ENCODE measurements at regions not wholly inside any gene's neighbourhood (a gene's known extent, or its start where the extent isn't known, plus 50 kb on each side); places are given as distances from the start of the nearest gene placed in this dataset.

DNA sequence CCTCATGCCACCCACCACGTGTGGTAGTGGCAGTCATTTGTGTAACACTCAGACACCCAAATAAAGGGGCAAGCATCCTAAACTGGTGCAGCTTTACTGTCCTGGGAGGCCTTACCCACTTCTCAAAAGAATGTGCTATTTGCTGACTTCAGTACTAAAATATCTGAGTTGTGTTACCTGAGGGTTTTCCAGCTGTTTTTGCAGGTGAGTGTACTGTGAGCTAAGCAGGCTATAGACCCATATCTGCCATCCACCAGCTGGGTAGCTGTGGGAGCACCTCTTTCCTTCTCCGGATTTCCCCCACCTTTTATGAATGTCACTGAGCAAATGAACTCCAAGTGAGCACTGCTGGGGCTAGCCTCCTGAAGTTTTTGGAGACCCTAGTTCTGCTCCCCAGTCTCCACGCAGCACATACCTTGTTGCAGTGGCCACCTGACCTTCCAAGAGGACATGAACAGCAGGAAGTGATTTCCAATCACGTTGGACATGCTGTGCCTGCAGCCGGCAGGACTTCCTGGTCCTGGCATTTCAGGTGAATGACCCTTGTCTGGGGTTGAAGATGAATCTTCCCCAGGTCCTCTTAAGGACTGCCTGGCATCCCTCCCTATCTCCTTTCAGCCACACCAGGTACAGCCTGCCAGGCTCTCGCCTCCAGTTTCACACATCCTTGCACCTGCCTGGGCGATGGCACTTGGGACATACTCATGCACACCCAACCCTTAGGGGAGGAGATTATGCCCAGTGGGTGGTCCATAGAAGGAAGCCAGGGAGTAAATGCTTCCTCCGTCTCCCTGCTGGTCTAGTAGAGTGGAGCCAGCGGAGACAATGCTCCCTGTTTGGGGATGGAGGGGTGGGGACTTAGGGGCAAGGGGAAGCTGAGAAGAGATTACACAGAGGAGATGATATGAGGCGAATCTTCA, 109.5 kb upstream of the SPATA13 start:
- no peak for DNase-seq

DNA sequence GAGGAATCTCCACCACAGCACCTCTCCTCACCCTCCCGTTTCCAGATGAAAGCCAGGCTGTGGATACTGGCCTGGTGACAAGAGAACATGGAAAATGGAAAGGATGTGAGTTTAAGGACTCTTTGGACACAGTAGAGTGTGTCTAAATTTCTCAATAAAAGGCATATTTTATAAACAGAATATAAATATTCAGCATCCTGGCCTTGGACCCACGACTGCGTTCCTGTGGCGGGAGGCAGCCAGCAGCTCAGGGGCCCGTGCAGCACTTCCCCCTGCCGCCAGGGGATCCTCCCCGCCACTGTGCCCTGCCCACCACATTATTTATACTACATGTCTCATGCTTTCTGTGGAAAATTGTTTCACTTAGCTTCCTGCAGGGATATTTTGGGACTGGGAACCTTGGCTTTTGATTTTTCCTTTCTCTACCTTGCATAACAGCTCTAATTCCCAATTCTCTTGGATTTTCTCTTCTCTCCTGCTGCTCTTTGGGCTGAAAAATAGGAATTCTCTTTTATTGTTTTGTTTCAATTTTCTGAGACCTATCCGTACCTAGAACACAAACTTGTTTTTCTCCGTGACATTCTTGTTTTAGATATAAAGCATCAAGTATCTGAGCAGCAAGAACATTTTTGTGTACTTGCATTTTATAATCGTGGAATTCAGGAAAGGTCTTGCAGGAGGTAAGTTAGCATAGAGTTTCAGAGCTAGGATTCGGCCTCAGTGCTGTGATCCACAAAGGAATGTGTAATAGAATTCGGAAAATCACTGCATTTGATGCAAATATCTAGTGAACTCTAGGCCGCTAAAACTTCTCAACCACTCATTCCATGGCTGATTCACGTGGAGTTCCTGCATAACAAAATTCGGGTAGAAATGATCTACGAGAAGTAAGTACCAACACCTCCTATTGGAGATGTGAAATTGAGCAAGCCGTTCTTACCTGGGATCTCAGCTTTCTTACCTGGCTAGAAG, 107.7 kb upstream of the SPATA13 start:
- DNase-seq: peak; percentile 25

DNA sequence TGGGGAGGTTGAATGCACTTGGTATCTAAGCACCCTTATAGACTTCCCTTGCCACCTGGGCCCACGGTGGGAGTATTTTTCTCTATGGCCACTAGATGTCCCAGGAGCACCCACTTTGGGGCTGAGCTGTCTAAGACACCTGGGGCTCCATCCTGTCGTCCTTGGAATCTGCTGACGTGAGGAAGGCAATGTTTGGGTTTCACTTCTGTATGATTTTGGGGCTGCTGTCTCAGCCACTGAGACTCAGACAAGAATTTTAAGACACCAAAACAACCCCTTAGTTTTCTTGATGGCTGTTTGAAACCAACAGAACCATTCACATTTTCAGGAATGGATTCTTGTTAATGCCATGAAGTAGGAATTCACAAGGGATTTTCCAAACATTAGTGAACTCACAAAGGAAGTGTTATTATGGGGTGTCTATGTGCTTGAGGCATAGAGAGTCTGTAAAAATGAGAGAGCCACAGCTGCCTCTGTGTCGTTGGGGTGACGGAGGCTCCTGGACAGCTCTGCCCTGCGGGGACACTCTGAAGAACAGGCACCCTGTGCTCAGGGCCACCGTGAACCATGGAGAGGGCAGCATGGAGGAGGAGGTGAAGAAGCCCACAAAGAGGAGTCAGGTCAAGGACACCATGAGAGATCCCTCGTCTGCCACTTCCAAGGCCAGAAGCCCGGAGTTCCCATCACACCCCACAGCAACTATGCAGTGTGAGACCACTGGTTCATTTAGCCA, 106.8 kb upstream of the SPATA13 start:
- DNase-seq: peak; percentile 44

DNA sequence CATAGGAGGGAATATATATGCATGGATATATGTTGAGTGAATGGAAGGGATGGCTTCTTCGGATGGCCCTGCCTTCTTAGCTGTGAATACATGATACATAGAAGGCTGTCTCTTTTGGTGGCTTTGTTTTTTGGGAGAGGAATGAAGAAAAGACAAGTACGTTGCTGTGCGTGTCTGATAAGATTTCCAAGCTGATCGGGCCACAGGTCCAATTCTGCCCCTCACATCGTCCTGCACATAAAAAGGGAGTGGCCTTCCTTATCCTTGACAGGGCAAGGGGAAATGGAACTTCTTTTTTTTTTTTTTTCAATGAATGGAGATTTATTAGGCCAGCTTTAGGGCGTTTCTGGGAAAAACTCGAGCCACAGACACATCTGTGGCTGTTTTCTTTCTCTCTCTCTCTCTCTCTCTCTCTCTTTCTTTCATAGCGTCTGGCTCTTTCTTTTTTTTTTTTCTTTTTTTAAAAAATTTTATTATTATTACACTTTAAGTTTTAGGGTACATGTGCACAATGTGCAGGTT, 103.8 kb upstream of the SPATA13 start:
- DNase-seq: no peak

- DNase-seq: no peak
These were observed 99.5 kb upstream of the SPATA13 start for GRCh38 chr13:24060993-24061392.

DNA sequence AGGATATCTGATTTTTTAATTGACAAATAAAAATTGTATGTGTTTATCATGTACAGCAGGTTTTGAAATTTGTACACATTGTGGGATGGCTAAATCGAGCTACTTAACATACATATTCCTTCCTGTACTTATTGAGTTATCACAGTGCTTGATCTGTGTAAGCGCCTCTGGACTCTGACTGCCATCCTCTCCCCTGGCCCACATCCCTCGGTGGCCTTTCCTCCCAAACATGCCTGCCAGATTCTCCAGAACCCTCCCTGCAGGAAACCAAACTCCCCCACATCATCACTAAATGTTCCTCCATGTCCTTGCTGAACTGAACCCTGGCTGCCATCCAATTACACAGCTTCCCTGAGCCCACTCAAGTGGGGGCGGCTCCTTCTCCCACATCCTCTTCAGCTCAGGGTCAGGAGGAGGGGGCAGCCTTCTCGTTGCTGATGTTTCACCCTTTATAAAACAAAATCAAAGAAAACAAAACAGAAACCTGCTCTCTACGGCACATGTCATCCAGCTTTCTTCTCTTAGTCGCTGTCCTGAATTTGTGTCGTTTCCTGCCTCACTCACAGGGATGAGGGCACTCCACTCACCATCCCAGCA, 97.1 kb upstream of the SPATA13 start:
- DNase-seq: no peak

- no peak for DNase-seq
These were observed 96.1 kb upstream of the SPATA13 start for GRCh38 chr13:24064371-24064770.

DNA sequence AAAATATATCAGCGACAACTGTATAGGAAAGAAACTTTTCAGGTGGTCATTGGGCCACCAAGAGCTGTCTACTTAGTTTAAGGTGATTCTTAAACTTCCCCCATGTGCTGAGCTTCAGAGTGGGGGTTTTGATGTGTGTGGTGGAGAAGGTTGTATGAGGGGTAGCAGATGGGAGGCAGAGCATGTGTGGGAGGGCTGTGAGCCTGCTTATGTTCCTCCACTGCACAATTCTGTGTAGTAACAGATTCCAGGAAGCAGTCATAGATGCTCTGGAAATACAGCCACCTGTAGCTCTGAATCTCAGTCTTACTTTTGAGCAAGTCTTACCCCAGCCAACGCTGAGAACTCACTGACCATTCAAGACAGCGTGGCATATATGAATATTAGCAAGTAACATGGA, 95.3 kb upstream of the SPATA13 start:
- DNase-seq: no peak

GRCh38 chr13:24066405-24067295, 93.9 kb upstream of the SPATA13 start:
- DNase-seq: no peak

- DNase-seq: peak; percentile 33
These were observed 92.0 kb upstream of the SPATA13 start for GRCh38 chr13:24068472-24068871.

- DNase-seq: no peak
These were observed 89.5 kb upstream of the SPATA13 start for GRCh38 chr13:24071016-24071415.

DNA sequence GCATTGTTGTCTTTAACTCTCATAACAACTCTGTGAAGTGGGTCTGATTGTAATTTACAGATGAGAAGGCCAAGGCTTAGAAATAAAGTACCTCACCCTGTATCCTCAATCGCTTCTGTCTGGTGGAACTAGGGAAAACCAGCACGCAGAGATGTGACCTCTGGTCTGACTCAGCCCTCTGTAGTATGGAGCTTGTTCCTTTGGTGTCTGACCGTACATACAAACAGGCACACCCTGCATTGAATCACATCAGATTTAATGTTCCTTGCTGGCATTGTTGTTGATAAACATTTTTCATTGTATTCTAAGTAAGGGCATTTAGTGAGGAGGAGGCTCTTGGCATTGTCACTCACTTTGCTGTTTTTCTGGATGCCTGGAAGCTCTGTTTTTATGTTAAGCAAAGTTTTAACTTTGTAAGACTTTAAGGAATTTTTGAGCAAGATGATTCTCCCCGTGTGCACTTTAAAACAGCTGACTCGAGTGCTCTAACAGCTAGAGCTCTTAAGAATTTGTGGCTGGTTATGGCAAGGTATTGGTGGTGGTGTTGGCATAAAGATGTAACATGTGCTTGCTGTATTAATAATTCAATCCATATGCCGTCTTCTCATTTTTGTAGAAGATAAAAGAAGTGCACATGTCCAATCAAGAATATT, 89.0 kb upstream of the SPATA13 start:
- DNase-seq: peak; percentile 11

GRCh38 chr13:24073657-24074056, 86.9 kb upstream of the SPATA13 start:
- DNase-seq: no peak

DNA sequence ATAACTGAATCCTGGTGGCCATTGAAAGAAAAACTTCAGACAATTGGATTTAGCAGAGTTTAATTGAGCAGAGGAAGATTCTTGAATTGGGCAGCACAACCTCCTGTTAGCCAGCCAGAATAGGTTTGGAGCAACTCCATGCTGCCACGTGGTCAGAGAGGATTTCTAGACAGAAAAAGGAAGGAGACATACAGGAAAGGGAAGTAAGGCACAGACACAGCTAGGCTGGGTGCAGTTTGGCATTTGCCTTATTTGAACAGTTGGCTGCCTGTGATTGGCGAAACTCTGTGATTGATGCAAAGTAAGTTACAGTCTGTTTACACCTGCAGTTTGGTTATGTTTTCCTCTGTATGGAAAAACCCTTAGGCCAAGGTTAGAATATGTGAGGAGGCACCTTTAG, 85.8 kb upstream of the SPATA13 start:
- DNase-seq: no peak

- DNase-seq: no peak
These were observed 85.2 kb upstream of the SPATA13 start for GRCh38 chr13:24075137-24075975.

DNA sequence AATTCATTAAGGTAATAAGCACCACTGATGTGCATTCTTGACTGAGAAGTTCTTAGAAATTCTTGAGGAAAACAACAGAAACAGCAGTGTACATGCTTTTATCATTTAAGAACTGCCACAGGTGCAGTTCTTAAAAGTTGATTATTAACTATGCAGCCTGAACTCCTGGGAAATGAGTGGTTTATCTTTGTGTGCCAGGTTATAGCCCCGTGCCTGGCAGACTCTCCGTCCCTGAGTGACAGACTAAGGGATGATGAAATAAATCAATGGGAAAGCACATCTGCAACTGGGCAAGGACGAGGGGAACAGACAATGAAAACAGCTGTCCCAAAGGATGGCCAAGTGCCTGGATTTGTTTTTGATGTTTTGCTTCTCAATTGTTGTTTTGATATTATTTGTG, 84.4 kb upstream of the SPATA13 start:
- no peak for DNase-seq

DNA sequence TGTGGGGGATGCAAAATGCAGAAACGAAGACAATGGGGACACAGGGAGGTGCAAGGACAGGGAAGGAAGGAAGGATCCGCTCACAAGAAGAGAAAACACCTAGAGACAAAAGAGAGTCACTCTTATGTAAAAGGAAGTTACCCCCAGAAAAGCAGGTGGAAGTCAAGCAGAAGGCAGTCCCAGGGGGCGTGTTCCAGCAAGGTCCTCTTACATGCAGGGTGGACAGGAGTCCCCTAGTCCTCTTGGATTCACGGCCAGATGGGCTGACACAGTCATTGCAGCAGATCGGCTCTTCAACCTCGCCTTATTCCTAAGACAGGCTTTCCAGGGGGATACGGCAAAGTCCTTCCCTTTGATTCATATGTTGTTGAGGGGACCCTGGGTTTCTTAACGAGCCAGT, 83.9 kb upstream of the SPATA13 start:
- DNase-seq: no peak

- DNase-seq: no peak
These were observed 80.4 kb upstream of the SPATA13 start for GRCh38 chr13:24080134-24080533.

GRCh38 chr13:24081387-24081786, 79.1 kb upstream of the SPATA13 start:
- DNase-seq: no peak

All from fibroblast of skin of scalp (primary cell).